Heart left ventricle (tissue), 13 donors: ENCODE measurements at regions not wholly inside any gene's neighbourhood (a gene's known extent, or its start where the extent isn't known, plus 50 kb on each side); places are given as distances from the start of the nearest gene placed in this dataset.

ENCODE experiments used
- POLR2A ChIP-seq, 2 donors: fragments of 450-650 bp; IDR thresholded peaks; one replicate each; pipeline ENCODE4 v1.6.1; 2017; ENCODE audit warnings: antibody characterized with exemption in 2 of 2, mild to moderate bottlenecking in 2 of 2, moderate library complexity in 2 of 2
- TF ChIP-seq, protein P1 (sequence below), 12 donors: fragments of 200-600 bp; sonication (generic) in 4 of 12; IDR thresholded peaks; one replicate each; pipeline versions ENCODE4 v1.5.0 to v1.8.0; 2018 to 2022; ENCODE audit warnings: antibody characterized with exemption in 12 of 12, mild to moderate bottlenecking in 5 of 12
- donor health status: ischemic (EF 13 %, LVEDD 7.1; RV severe dilation, severe dysfunction).
- donor health status: DM: no; HTN: yes; CAD: no.
- donor health status: DM: no; HTN: no; CAD: no.
- donor health status: ischemic (EF 25% LVEDD 6.9; RV normal size, moderate dysfunction).
- donor health status: ischemic (EF 25% LVEDD 5.7; RV mildly dilated, moderate dysfunction).
- donor health status: ischemic (EF 35%, LVEDD 5.7; RV mildly dilated, moderate dysfunction).
- donor health status: nonischemic (EF 11% LVEDD 7.7; RV severe dilation, severe dysfunction).
- donor health status: DM: yes; HTN: yes; CAD: no.
- donor health status: PGD.
- donor health status: ischemic (EF 29% LVEDD 5.4; RV normal size, mild dysfunction).
- donor health status: nonischemic (EF 23%, LVEDD 6.1; RV moderate dilation, normal function).

DNA sequence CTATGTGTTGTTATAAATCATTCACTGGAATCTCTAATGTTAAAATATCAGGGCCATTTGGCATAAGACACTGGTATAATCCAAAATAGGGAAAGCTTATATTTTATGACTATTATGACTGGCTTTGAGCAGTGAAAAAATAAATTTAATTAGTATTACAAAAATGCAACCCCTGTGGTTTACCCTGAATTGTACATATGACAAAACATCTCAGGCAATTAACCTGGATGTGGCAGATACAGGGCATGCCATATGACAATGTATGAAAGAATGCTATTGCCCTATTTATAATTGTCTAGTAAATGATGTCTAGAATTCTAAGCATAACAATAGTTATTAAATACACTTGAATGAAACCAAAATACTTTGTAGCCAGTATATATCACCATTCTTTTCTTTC lies 532.5 kb upstream of the ADGRL4 start:
- TF ChIP-seq, protein P1, sequence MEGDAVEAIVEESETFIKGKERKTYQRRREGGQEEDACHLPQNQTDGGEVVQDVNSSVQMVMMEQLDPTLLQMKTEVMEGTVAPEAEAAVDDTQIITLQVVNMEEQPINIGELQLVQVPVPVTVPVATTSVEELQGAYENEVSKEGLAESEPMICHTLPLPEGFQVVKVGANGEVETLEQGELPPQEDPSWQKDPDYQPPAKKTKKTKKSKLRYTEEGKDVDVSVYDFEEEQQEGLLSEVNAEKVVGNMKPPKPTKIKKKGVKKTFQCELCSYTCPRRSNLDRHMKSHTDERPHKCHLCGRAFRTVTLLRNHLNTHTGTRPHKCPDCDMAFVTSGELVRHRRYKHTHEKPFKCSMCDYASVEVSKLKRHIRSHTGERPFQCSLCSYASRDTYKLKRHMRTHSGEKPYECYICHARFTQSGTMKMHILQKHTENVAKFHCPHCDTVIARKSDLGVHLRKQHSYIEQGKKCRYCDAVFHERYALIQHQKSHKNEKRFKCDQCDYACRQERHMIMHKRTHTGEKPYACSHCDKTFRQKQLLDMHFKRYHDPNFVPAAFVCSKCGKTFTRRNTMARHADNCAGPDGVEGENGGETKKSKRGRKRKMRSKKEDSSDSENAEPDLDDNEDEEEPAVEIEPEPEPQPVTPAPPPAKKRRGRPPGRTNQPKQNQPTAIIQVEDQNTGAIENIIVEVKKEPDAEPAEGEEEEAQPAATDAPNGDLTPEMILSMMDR (IDR thresholded peaks at IDR 0.05): no peak
- no peak for TF ChIP-seq POLR2A (IDR thresholded peaks at IDR 0.05)
